Tibial nerve (tissue), 4 donors: ENCODE measurements at regions not wholly inside any gene's neighbourhood (a gene's known extent, or its start where the extent isn't known, plus 50 kb on each side); places are given as distances from the start of the nearest gene placed in this dataset.

Experiments
- DNase-seq, 2 donors: peaks; one replicate each; pipeline ENCODE4 v3.0.0-alpha.2; 2019; ENCODE audit warnings: low spot score in 2 of 2
- H3K27ac ChIP-seq, 4 donors: fragments of 200-600 bp; sonication (generic) in 3 of 4; one replicate each; pipeline ENCODE4 v1.5.1; 2017 to 2019; ENCODE audit warnings: mild to moderate bottlenecking in 1 of 4
- H3K27me3 ChIP-seq, 2 donors: fragments of 200-600 bp; sonication (generic) in 1 of 2; one replicate each; pipeline versions ENCODE4 v1.5.1 to v1.6.0; 2017 to 2019
- H3K36me3 ChIP-seq, 3 donors: fragments of 200-600 bp; sonication (generic); one replicate each; pipeline ENCODE4 v1.5.1; 2018 to 2019
- H3K4me1 ChIP-seq, 4 donors: fragments of 200-600 bp; sonication (generic) in 3 of 4; one replicate each; pipeline ENCODE4 v1.5.1; 2017 to 2019
- H3K4me3 ChIP-seq, 4 donors: fragments of 200-600 bp; sonication (generic) in 3 of 4; one replicate each; pipeline ENCODE4 v1.5.1; 2017 to 2019; ENCODE audit warnings: mild to moderate bottlenecking in 1 of 4, moderate library complexity in 1 of 4
- H3K9me3 ChIP-seq, 4 donors: fragments of 200-600 bp; sonication (generic) in 3 of 4; one replicate each; pipeline ENCODE4 v1.5.1; 2017 to 2019
- EP300 ChIP-seq, 2 donors: sonication (generic); formaldehyde crosslinking; IDR thresholded peaks; one replicate each; pipeline ENCODE4 v1.6.1; 2017; ENCODE audit warnings: antibody characterized with exemption in 2 of 2, mild to moderate bottlenecking in 1 of 2
- POLR2A ChIP-seq, 2 donors: fragments of 450-650 bp; IDR thresholded peaks; one replicate each; pipeline ENCODE4 v1.6.1; 2017; ENCODE audit warnings: antibody characterized with exemption in 2 of 2, mild to moderate bottlenecking in 2 of 2, moderate library complexity in 2 of 2
- WGBS, 2 donors: methylation state at CpG; one replicate each; pipeline ENCODE4 v1.1.5; 2018; 5-methylcytosine and 5-hydroxymethylcytosine counted together
- TF ChIP-seq, protein P1 (sequence below), 5 experiments: fragments of 200-600 bp in 3 of 5; fragments of 450-650 bp in 2 of 5; sonication (generic) in 3 of 5; IDR thresholded peaks; one replicate each; pipeline ENCODE4 v1.5.1; 2016 to 2019; ENCODE audit warnings: antibody characterized with exemption in 5 of 5, mild to moderate bottlenecking in 3 of 5, moderate library complexity in 2 of 5

DNA sequence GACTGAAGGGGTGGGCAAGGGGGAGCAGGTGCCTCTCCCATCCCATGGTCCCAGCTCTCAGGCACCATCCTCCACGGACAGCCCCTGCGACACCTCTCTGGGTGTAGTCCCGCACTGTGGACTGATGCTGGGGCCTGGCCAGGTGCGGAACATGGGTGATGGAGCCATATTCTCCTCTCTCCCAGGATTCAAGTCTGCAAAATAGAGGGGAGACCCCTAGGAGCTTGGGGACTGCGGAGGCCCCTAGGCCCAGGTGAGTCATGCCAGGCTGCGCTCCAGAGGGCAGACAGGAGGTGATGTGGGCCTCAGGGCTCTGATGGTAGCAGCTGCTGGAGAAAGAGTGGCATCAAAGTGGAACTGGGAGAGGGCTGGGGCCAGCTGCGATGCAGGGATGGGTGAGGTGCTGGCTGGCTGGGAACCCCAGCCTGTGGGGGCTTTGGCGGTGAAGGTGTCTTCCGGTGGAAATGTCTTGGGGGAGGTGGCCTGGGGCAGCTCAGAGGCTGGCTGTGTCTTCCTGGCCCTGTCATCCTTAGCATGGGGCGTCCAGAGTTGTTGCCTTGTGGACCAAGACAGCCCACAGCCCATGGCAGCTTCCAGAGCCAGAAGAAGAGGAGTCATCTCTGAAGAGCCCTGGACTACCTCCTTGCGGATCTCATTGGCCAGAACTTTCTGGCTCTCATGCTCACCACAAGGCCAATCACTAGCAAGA is 149.1 kb downstream of the KIF26A start:
- peaks cover 0 to 19% of the 10 kb centered on the region in 2 donors for H3K27me3 ChIP-seq
- no peaks in the 10 kb centered on the region for H3K9me3 ChIP-seq
- H3K4me3 ChIP-seq = no peak overlapping the region
- no peak for DNase-seq
- TF ChIP-seq, protein P1, sequence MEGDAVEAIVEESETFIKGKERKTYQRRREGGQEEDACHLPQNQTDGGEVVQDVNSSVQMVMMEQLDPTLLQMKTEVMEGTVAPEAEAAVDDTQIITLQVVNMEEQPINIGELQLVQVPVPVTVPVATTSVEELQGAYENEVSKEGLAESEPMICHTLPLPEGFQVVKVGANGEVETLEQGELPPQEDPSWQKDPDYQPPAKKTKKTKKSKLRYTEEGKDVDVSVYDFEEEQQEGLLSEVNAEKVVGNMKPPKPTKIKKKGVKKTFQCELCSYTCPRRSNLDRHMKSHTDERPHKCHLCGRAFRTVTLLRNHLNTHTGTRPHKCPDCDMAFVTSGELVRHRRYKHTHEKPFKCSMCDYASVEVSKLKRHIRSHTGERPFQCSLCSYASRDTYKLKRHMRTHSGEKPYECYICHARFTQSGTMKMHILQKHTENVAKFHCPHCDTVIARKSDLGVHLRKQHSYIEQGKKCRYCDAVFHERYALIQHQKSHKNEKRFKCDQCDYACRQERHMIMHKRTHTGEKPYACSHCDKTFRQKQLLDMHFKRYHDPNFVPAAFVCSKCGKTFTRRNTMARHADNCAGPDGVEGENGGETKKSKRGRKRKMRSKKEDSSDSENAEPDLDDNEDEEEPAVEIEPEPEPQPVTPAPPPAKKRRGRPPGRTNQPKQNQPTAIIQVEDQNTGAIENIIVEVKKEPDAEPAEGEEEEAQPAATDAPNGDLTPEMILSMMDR (IDR thresholded peaks at IDR 0.05) = no peak
- TF ChIP-seq POLR2A (IDR thresholded peaks at IDR 0.05) = no peak
- no peak for TF ChIP-seq EP300 (IDR thresholded peaks at IDR 0.05)
- no peaks in the 10 kb centered on the region for H3K4me1 ChIP-seq
- H3K27ac ChIP-seq = no peak overlapping the region
- H3K36me3 ChIP-seq = no peaks in the 10 kb centered on the region
- 86 to 95% methylated on average over 11 of the region's 11 CpGs for WGBS, 2 donors

GRCh38 chr14:104288272-104288671 is 149.9 kb downstream of the KIF26A start:
- Histone ChIP-seq H3K36me3 (no peaks in the 10 kb centered on the region), H3K9me3 (no peaks in the 10 kb centered on the region), H3K27ac (no peak overlapping the region), H3K27me3 (peaks cover 0 to 22% of the 10 kb centered on the region in 2 donors), H3K4me3 (no peak overlapping the region), H3K4me1 (no peaks in the 10 kb centered on the region)
- 88 to 92% methylated on average over 12 of the region's 12 CpGs for WGBS, 2 donors
- DNase-seq = no peak
- no peak for TF ChIP-seq EP300 (IDR thresholded peaks at IDR 0.05)
- TF ChIP-seq POLR2A (IDR thresholded peaks at IDR 0.05) = no peak
- TF ChIP-seq, protein P1 (IDR thresholded peaks at IDR 0.05) = no peak

GRCh38 chr14:104289507-104289906 is 151.1 kb downstream of the KIF26A start:
- Histone ChIP-seq H3K4me1 (no peaks in the 10 kb centered on the region), H3K4me3 (no peak overlapping the region), H3K27ac (no peak overlapping the region), H3K36me3 (no peaks in the 10 kb centered on the region), H3K9me3 (no peaks in the 10 kb centered on the region), H3K27me3 (peaks cover 0 to 34% of the 10 kb centered on the region in 2 donors)
- no peak for TF ChIP-seq EP300 (IDR thresholded peaks at IDR 0.05)
- 58 to 60% methylated on average over 3 of the region's 3 CpGs for WGBS, 2 donors
- DNase-seq = no peak

- no peaks in the 10 kb centered on the region for H3K36me3 ChIP-seq
- no peaks in the 10 kb centered on the region for H3K9me3 ChIP-seq
- DNase-seq = no peak
- H3K4me3 ChIP-seq = no peak overlapping the region
- no peak overlapping the region for H3K27ac ChIP-seq
- H3K27me3 ChIP-seq = peaks cover 0 to 37% of the 10 kb centered on the region in 2 donors
- TF ChIP-seq POLR2A (IDR thresholded peaks at IDR 0.05) (no peak), EP300 (IDR thresholded peaks at IDR 0.05) (no peak)
- TF ChIP-seq, protein P1 (IDR thresholded peaks at IDR 0.05) = no peak
- 64 to 67% methylated on average over 14 of the region's 14 CpGs for WGBS, 2 donors
- H3K4me1 ChIP-seq = no peaks in the 10 kb centered on the region
Measured at GRCh38 chr14:104290058-104290667, 151.8 kb downstream of the KIF26A start.

DNA sequence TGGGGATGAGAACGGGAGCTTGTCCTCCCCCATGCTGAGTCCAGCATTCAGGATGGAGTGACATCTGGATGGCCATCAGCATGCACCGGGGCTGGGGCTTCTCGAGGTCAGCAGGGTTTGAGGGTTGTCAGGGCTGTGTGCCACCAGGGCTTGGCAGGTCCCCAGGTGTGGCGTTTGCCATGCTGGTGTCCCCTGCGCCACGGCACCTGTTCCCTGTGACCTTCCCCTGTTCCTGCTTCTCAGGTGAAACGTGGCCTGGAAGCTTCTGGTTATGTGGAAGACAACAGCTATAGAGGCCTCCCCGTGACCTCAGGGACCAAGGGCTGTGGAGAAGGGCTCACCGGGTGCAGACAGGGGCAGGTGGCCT is 152.4 kb downstream of the KIF26A start:
- TF ChIP-seq, protein P1 (IDR thresholded peaks at IDR 0.05) = no peak
- Histone ChIP-seq H3K4me1 (no peaks in the 10 kb centered on the region), H3K4me3 (no peak overlapping the region), H3K27me3 (peaks cover 0 to 40% of the 10 kb centered on the region in 2 donors), H3K9me3 (no peaks in the 10 kb centered on the region), H3K36me3 (no peaks in the 10 kb centered on the region), H3K27ac (no peak overlapping the region)
- DNase-seq = peak in 1 of 2 donors; percentile 1
- 60 to 70% methylated on average over 7 to 9 of the region's 9 CpGs for WGBS, 2 donors
